HEK293 (cell line): ENCODE measurements at regions not wholly inside any gene's neighbourhood (a gene's known extent, or its start where the extent isn't known, plus 50 kb on each side); places are given as distances from the start of the nearest gene placed in this dataset.
A peak's percentile ranks its signal among the peaks of the same experiment; 100 is the strongest.

ENCODE experiments used
- TRIM28 ChIP-seq: IDR thresholded peaks from 2 replicates; pipeline ENCODE4 v1.6.1; 2011; ENCODE audit warnings: low read length, control low read depth, borderline replicate concordance
- ZFHX2 ChIP-seq: fragments of 450-650 bp; formaldehyde crosslinking; conservative IDR thresholded peaks from 2 replicates; pipeline ENCODE4 v1.5.1; 2016; ENCODE audit warnings: missing biosample characterization, missing genetic modification characterization
- ZNF211 ChIP-seq: fragments of 450-650 bp; formaldehyde crosslinking; IDR thresholded peaks from 2 replicates; pipeline ENCODE4 v1.5.1; 2016; ENCODE audit warnings: low read depth, missing biosample characterization, missing genetic modification characterization
- ZNF24 ChIP-seq: fragments of 450-650 bp; formaldehyde crosslinking; IDR thresholded peaks from 2 replicates; pipeline ENCODE4 v1.5.1; 2016; ENCODE audit warnings: missing biosample characterization, missing genetic modification characterization
- ZNF423 ChIP-seq: fragments of 450-650 bp; formaldehyde crosslinking; IDR thresholded peaks from 2 replicates; pipeline ENCODE4 v1.5.1; 2016; ENCODE audit warnings: missing biosample characterization, missing genetic modification characterization
- ZNF510 ChIP-seq: fragments of 450-650 bp; formaldehyde crosslinking; IDR thresholded peaks from 2 replicates; pipeline ENCODE4 v1.5.1; 2018; ENCODE audit warnings: mild to moderate bottlenecking, missing genetic modification characterization, missing biosample characterization; ENCODE audit not compliant: insufficient replicate concordance
- ZNF768 ChIP-seq: fragments of 450-650 bp; formaldehyde crosslinking; IDR thresholded peaks from 2 replicates; pipeline ENCODE4 v1.5.1; 2018; ENCODE audit warnings: missing biosample characterization, mild to moderate bottlenecking, missing genetic modification characterization
- TF ChIP-seq, protein P1 (sequence below): fragments of 450-650 bp; formaldehyde crosslinking; IDR thresholded peaks from 2 replicates; pipeline ENCODE4 v1.5.1; 2016; ENCODE audit warnings: missing biosample characterization, missing genetic modification characterization

DNA sequence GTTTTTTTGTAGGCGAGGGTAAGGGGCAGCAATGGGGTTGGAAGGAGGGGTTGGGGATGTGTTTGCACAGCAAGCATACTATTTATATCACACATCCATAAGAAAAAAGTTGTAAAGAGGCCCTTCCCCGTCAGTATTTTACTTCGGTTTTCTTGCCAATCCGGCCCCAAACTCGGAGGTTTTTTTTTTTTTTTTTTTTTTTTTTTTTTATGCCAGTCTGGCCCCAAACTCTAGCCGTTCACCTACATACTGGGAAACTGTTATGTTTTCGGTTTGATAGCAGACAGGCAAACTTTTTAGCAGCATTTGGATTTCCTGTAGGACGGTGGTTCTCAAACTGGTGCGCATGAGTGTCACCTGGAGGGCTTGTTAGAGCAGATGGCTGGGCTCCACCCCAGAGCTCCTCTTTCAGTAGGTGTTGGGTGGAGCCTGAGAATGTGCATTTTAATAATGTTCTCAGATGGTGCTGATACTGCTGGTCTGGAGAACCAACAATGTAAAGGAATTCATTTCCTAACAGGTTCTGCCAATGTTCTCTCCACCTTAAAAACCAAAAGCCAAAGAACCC, 76.5 kb upstream of the ZBED5 start:
- TF ChIP-seq, protein P1, sequence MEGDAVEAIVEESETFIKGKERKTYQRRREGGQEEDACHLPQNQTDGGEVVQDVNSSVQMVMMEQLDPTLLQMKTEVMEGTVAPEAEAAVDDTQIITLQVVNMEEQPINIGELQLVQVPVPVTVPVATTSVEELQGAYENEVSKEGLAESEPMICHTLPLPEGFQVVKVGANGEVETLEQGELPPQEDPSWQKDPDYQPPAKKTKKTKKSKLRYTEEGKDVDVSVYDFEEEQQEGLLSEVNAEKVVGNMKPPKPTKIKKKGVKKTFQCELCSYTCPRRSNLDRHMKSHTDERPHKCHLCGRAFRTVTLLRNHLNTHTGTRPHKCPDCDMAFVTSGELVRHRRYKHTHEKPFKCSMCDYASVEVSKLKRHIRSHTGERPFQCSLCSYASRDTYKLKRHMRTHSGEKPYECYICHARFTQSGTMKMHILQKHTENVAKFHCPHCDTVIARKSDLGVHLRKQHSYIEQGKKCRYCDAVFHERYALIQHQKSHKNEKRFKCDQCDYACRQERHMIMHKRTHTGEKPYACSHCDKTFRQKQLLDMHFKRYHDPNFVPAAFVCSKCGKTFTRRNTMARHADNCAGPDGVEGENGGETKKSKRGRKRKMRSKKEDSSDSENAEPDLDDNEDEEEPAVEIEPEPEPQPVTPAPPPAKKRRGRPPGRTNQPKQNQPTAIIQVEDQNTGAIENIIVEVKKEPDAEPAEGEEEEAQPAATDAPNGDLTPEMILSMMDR = no peak
- TF ChIP-seq TRIM28 (0 out of 2 replicates have a peak, but pooled peaks have one; percentile 59), ZNF211 (tag by site-specific recombination) (no peak), ZNF24 (no peak), ZNF423 (tag by site-specific recombination) (no peak), ZFHX2 (tag by site-specific recombination) (no peak), ZNF510 (no peak), ZNF768 (tag by site-specific recombination) (no peak)
